GM18498 (cell line): ENCODE measurements at regions not wholly inside any gene's neighbourhood (a gene's known extent, or its start where the extent isn't known, plus 50 kb on each side); places are given as distances from the start of the nearest gene placed in this dataset.
"Not testable (repeated sequence)": the region's sequence is repeated elsewhere in the genome, so short reads cannot be mapped to it uniquely, and the experiment has no call there.

Experiments used
- ATAC-seq: cut with Tn5 transposase; IDR thresholded peaks from one replicate; pipeline ENCODE4 v1.9.1; 2021; ENCODE audit warnings: mild to moderate bottlenecking, moderate library complexity; ENCODE audit not compliant: unreplicated experiment

DNA sequence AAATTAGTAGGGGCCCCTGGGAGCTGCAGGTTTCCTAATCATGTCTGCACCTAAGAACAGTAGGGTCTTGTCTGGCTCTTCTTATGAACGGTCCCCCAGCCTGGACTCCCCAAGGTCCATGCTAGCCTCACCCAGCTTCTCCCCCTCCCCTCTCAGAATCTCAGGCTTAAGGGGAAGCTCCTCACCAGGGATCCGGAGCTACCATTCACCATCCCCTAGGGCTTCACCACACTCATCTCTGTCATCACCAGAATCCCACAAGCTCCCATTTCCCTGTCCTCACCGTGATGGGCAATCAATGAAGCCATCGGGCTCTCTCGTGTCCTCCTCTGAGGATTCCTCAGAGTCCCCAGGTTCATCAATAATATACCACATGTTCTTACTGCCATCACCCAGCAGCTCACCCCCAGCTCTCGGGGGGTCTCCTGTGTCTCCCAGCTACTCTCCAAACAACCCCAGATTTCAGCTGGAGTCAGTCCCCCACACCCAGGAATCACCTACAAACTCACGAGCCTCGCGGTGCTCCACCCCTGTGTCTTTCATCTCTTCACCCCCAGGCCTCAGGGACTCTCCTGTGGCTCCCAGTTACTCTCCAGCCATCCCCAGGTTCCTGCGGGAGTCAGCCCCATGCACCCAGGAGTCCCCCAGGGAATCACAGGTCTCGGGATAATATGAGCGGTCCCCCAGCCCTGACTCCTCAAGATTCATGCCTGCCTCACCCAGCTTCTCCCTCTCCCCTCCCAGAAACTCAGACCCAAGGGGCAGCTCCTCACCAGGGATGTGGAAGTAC is 335.6 kb downstream of the CWH43 start:
- not testable (repeated sequence) for ATAC-seq

DNA sequence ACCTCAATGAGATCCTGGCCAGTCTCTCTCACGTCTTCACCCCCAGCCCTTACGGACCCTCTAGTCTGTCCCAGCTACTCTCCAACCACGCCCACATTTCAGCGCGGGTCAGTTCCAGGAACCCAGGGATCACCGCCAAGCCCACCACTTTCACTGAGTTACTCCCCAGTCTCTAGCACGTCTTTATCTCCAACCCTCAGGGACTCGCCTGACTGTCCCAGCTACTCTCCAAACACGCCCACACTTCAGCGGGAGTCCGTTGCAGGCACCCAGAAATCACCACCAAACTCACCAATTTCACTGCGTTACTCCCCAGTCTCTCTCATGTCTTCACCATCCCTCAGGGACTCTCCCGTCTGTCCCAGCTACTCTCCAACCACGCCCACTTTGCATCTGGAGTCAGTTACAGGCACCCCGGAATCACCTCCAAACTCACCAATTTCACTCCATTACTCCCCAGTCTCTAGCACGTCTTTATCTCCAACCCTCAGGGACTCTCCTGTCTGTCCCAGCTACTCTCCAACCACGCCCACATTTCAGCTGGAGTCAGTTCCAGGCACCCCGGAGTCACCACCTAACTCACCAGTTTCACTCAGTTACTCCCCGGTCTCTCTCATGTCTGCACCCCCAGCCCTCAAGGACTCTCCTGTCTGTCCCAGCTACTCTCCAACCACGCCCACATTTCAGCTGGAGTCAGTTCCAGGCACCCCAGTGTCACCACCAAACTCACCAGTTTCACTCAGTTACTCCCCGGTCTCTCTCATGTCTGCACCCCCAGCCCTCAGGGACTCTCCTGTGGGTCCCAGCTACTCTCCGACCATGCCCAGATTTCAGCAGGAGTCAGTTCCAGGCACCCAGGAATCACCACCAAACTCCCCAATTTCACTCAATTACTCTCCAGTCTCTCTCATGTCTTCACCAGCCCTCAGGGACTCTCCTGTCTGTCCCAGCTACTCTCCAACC is 336.8 kb downstream of the CWH43 start:
- ATAC-seq: not testable (repeated sequence)

DNA sequence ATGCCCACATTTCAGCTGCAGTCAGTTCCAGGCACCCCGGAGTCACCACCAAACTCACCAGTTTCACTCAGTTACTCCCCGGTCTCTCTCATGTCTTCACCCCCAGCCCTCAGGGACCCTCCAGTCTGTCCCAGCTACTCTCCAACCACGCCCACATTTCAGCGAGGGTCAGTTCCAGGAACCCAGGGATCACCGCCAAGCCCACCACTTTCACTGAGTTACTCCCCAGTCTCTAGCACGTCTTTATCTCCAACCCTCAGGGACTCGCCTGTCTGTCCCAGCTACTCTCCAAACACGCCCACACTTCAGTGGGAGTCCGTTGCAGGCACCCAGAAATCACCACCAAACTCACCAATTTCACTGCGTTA is 337.5 kb downstream of the CWH43 start:
- not testable (repeated sequence) for ATAC-seq
